ENCODE measurements at regions not wholly inside any gene's neighbourhood (a gene's known extent, or its start where the extent isn't known, plus 50 kb on each side); places are given as distances from the start of the nearest gene placed in this dataset.

DNA sequence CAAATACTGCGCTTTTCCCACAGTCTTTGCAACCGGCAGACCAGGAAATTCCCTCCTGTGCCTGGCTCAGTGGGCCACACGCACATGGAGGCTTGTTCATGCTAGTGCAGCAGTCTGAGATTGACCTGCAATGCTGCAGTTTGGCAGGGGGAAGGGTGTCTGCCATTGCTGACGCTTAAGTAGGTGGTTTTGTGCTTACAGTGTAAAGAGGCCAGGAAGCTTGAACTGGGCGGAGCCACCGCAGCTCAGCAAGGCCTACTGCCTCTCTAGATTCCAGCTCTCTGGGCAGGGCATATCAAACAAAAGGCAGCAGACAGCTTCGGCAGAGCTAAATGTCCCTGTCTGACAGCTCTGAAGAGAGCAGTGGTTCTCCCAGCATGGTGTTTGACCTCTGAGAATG, 390.5 kb upstream of the TECRL start:
- TF ChIP-seq, protein P1, sequence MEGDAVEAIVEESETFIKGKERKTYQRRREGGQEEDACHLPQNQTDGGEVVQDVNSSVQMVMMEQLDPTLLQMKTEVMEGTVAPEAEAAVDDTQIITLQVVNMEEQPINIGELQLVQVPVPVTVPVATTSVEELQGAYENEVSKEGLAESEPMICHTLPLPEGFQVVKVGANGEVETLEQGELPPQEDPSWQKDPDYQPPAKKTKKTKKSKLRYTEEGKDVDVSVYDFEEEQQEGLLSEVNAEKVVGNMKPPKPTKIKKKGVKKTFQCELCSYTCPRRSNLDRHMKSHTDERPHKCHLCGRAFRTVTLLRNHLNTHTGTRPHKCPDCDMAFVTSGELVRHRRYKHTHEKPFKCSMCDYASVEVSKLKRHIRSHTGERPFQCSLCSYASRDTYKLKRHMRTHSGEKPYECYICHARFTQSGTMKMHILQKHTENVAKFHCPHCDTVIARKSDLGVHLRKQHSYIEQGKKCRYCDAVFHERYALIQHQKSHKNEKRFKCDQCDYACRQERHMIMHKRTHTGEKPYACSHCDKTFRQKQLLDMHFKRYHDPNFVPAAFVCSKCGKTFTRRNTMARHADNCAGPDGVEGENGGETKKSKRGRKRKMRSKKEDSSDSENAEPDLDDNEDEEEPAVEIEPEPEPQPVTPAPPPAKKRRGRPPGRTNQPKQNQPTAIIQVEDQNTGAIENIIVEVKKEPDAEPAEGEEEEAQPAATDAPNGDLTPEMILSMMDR (IDR thresholded peaks at IDR 0.05; ENCODE audit: borderline replicate concordance, extremely low read depth, low read length, poor library complexity, severe bottlenecking), result no peak
- TF ChIP-seq EZH2 (IDR thresholded peaks at IDR 0.05; ENCODE audit: borderline replicate concordance, low read depth, low read length, severe bottlenecking), result no peak
